ENCODE measurements at regions not wholly inside any gene's neighbourhood (a gene's known extent, or its start where the extent isn't known, plus 50 kb on each side); places are given as distances from the start of the nearest gene placed in this dataset.

DNA sequence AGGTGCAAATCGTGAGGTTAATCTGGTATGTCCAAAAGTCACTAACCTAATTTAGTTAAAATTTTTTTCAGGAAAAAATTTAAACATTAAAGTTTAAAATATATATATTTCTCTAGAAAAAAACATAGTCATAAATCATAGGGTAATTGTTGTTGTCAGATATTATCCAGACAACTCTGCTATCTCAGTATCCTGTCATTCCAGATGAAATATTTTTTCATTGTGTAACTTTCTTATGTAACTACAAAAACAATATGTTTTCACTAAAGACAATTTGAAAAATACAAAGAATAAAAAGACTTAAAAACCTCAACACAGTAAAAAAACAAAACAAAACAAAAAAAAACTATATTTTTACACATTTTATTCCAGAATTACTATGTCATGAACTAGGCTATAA is 57.6 kb downstream of the TENT5A start:
- TF ChIP-seq, protein P1, sequence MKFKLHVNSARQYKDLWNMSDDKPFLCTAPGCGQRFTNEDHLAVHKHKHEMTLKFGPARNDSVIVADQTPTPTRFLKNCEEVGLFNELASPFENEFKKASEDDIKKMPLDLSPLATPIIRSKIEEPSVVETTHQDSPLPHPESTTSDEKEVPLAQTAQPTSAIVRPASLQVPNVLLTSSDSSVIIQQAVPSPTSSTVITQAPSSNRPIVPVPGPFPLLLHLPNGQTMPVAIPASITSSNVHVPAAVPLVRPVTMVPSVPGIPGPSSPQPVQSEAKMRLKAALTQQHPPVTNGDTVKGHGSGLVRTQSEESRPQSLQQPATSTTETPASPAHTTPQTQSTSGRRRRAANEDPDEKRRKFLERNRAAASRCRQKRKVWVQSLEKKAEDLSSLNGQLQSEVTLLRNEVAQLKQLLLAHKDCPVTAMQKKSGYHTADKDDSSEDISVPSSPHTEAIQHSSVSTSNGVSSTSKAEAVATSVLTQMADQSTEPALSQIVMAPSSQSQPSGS (IDR thresholded peaks at IDR 0.05; ENCODE audit: low read length) = no peak
- TF ChIP-seq SP4 (IDR thresholded peaks at IDR 0.05; ENCODE audit: low read length) (no peak), NRF1 (IDR thresholded peaks at IDR 0.05; ENCODE audit: low read depth, low read length) (no peak), JUND (IDR thresholded peaks at IDR 0.05; ENCODE audit: low read length) (no peak), EP300 (IDR thresholded peaks at IDR 0.05; ENCODE audit: borderline replicate concordance in 1 of 2, low read depth in 2 of 2, low read length in 2 of 2) (no peak), RFX5 (IDR thresholded peaks at IDR 0.05; ENCODE audit: borderline replicate concordance, low read depth, low read length) (no peak)
- TF ChIP-seq, protein P2, sequence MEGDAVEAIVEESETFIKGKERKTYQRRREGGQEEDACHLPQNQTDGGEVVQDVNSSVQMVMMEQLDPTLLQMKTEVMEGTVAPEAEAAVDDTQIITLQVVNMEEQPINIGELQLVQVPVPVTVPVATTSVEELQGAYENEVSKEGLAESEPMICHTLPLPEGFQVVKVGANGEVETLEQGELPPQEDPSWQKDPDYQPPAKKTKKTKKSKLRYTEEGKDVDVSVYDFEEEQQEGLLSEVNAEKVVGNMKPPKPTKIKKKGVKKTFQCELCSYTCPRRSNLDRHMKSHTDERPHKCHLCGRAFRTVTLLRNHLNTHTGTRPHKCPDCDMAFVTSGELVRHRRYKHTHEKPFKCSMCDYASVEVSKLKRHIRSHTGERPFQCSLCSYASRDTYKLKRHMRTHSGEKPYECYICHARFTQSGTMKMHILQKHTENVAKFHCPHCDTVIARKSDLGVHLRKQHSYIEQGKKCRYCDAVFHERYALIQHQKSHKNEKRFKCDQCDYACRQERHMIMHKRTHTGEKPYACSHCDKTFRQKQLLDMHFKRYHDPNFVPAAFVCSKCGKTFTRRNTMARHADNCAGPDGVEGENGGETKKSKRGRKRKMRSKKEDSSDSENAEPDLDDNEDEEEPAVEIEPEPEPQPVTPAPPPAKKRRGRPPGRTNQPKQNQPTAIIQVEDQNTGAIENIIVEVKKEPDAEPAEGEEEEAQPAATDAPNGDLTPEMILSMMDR (IDR thresholded peaks at IDR 0.05; ENCODE audit: control extremely low read depth in 1 of 3, insufficient read depth in 1 of 3, low read depth in 1 of 3, low read length in 3 of 3) = no peak

Data from H1 (cell line).